ENCODE measurements at regions not wholly inside any gene's neighbourhood (a gene's known extent, or its start where the extent isn't known, plus 50 kb on each side); places are given as distances from the start of the nearest gene placed in this dataset.

DNA sequence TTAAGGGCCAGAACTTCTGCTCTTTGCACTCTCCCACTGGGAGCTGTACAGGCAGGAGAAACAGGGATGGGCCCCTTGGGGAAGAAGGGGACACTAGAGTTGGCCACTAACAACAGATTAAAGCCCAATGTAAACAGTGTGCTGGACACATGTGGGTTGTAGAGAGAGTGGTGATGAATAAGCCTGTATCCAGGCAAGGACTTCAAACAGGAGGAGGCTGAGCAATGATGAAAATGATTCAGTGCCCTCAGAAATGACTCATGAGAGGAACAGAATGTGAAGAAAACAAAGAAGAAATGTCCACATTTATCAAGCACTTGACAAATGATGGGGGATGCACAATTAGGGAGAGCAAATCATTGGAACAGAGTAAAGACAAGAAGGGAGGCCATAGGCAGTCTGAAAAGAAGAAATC lies 242.3 kb downstream of the TBX18 start (continued):
- TF ChIP-seq, protein P1, sequence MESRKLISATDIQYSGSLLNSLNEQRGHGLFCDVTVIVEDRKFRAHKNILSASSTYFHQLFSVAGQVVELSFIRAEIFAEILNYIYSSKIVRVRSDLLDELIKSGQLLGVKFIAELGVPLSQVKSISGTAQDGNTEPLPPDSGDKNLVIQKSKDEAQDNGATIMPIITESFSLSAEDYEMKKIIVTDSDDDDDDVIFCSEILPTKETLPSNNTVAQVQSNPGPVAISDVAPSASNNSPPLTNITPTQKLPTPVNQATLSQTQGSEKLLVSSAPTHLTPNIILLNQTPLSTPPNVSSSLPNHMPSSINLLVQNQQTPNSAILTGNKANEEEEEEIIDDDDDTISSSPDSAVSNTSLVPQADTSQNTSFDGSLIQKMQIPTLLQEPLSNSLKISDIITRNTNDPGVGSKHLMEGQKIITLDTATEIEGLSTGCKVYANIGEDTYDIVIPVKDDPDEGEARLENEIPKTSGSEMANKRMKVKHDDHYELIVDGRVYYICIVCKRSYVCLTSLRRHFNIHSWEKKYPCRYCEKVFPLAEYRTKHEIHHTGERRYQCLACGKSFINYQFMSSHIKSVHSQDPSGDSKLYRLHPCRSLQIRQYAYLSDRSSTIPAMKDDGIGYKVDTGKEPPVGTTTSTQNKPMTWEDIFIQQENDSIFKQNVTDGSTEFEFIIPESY (IDR thresholded peaks at IDR 0.05) = no peak
- no peak for TF ChIP-seq YY1 (IDR thresholded peaks at IDR 0.05)
- TF ChIP-seq, protein P2, sequence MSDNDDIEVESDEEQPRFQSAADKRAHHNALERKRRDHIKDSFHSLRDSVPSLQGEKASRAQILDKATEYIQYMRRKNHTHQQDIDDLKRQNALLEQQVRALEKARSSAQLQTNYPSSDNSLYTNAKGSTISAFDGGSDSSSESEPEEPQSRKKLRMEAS (IDR thresholded peaks at IDR 0.05) = no peak

DNA sequence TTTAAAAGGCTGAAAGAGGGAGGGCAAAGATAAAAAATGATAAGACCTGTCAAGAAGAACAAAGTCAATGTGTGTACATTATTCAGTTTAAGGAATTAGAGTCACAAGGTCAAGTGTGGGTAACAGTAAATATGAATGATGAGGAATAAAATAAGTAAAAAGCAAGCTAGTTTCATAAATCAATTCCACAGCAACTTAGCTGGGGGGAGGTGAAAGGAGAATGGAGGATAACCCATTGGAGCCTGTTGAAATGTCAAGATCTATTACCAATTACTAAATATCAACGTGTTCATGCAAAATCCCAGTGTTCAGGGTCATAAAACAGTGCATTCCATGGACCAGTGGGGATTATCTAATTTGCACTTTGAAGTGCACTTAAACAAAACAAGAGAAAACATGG lies 242.9 kb downstream of the TBX18 start:
- no peaks in the 10 kb centered on the region for H3K9me3 ChIP-seq (ENCODE audit: control insufficient read depth in 4 of 4, low read length in 3 of 4)
- WGBS = 42% methylated on average over 1 of the region's 1 CpG
- H3K27me3 ChIP-seq (ENCODE audit: control insufficient read depth in 4 of 4, insufficient read depth in 4 of 4, low read length in 3 of 4) = no peaks in the 10 kb centered on the region
- DNase-seq (ENCODE audit: low spot score) = no peak
- no peaks in the 10 kb centered on the region for H3K36me3 ChIP-seq (ENCODE audit: control insufficient read depth in 4 of 4, insufficient read depth in 3 of 4, low read depth in 1 of 4, low read length in 3 of 4)
- H3K27ac ChIP-seq (ENCODE audit: low read depth in 1 of 2, low read length in 2 of 2) = no peak overlapping the region
- H3K9ac ChIP-seq (ENCODE audit: low read depth in 1 of 2, low read length in 2 of 2) = no peak overlapping the region
- no peaks in the 10 kb centered on the region for H3K4me1 ChIP-seq (ENCODE audit: control insufficient read depth in 4 of 4, insufficient read depth in 4 of 4, low read length in 3 of 4)
- no peak overlapping the region for H3K4me3 ChIP-seq (ENCODE audit: low read depth in 1 of 3, low read length in 3 of 3)
- TF ChIP-seq CTCF (IDR thresholded peaks at IDR 0.05; ENCODE audit: low read depth, low read length, missing input control) (no peak), NR2F2 (IDR thresholded peaks at IDR 0.05) (no peak), JUND (IDR thresholded peaks at IDR 0.05) (no peak), SP1 (IDR thresholded peaks at IDR 0.05) (no peak), FOXA2 (IDR thresholded peaks at IDR 0.05) (no peak), ATF3 (IDR thresholded peaks at IDR 0.05) (no peak), EGR1 (IDR thresholded peaks at IDR 0.05; ENCODE audit: low read depth in 2 of 2) (no peak), TAF1 (conservative IDR thresholded peaks at IDR 0.05) (no peak), YY1 (IDR thresholded peaks at IDR 0.05) (no peak), RXRA (IDR thresholded peaks at IDR 0.05) (no peak)

DNA sequence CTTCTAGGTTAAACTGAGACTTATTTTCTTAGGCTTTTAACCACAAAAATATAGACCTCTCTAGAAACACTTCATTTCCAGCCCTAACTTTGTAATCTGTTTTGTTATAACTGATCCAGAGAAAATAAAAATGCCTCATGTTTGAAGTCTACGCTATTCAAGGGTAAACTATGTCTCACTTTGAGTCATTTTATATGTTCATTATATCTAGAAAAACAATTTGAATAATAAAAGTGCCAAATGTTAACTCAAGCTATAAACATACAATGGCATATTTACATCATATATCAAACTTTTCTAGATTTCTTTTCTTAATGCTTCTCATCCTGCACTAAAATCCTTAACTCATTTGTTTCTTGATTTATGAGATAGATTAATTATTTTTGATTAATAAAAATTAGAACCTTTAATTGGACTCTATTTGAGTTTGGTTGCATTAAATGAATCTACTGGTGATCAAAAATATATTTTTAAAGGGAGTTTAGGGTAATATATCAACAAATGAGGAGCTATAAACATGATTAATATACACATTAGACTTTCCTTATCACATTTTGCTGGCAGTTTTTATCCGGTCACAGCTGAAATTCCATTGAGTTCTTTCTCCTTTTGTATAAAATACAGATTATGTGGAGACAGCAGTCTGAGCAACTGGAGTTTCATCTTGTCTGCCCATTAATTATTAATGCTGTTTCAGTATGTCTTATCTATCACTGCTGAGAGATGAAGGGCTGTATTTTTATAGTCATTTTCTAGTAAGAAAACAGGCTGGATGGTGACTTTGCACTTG lies 246.5 kb downstream of the TBX18 start:
- Histone ChIP-seq H3K9me3 (ENCODE audit: control insufficient read depth in 4 of 4, low read length in 3 of 4) (no peaks in the 10 kb centered on the region), H3K9ac (ENCODE audit: low read depth in 1 of 2, low read length in 2 of 2) (no peak overlapping the region), H3K4me1 (ENCODE audit: control insufficient read depth in 4 of 4, insufficient read depth in 4 of 4, low read length in 3 of 4) (no peaks in the 10 kb centered on the region), H3K27ac (ENCODE audit: low read depth in 1 of 2, low read length in 2 of 2) (no peak overlapping the region), H3K4me3 (ENCODE audit: low read depth in 1 of 3, low read length in 3 of 3) (no peak overlapping the region), H3K36me3 (ENCODE audit: control insufficient read depth in 4 of 4, insufficient read depth in 3 of 4, low read depth in 1 of 4, low read length in 3 of 4) (no peaks in the 10 kb centered on the region), H3K27me3 (ENCODE audit: control insufficient read depth in 4 of 4, insufficient read depth in 4 of 4, low read length in 3 of 4) (no peaks in the 10 kb centered on the region)
- WGBS = 76% methylated on average over 2 of the region's 2 CpGs
- DNase-seq (ENCODE audit: low spot score) = no peak
- no peak for TF ChIP-seq HNF4G (IDR thresholded peaks at IDR 0.05)
- no peak for TF ChIP-seq SP1 (IDR thresholded peaks at IDR 0.05)
- TF ChIP-seq GABPA (IDR thresholded peaks at IDR 0.05 in 1 of 2, conservative IDR thresholded peaks at IDR 0.05 in 1 of 2) = no peak
- no peak for TF ChIP-seq FOXA1 (IDR thresholded peaks at IDR 0.05)
- no peak for TF ChIP-seq RXRA (IDR thresholded peaks at IDR 0.05)
- TF ChIP-seq HNF4A (conservative IDR thresholded peaks at IDR 0.05) = no peak
- TF ChIP-seq ATF3 (IDR thresholded peaks at IDR 0.05) = no peak
- TF ChIP-seq, protein P3, sequence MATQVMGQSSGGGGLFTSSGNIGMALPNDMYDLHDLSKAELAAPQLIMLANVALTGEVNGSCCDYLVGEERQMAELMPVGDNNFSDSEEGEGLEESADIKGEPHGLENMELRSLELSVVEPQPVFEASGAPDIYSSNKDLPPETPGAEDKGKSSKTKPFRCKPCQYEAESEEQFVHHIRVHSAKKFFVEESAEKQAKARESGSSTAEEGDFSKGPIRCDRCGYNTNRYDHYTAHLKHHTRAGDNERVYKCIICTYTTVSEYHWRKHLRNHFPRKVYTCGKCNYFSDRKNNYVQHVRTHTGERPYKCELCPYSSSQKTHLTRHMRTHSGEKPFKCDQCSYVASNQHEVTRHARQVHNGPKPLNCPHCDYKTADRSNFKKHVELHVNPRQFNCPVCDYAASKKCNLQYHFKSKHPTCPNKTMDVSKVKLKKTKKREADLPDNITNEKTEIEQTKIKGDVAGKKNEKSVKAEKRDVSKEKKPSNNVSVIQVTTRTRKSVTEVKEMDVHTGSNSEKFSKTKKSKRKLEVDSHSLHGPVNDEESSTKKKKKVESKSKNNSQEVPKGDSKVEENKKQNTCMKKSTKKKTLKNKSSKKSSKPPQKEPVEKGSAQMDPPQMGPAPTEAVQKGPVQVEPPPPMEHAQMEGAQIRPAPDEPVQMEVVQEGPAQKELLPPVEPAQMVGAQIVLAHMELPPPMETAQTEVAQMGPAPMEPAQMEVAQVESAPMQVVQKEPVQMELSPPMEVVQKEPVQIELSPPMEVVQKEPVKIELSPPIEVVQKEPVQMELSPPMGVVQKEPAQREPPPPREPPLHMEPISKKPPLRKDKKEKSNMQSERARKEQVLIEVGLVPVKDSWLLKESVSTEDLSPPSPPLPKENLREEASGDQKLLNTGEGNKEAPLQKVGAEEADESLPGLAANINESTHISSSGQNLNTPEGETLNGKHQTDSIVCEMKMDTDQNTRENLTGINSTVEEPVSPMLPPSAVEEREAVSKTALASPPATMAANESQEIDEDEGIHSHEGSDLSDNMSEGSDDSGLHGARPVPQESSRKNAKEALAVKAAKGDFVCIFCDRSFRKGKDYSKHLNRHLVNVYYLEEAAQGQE (IDR thresholded peaks at IDR 0.05) = no peak
- no peak for TF ChIP-seq YY1 (IDR thresholded peaks at IDR 0.05)
- TF ChIP-seq, protein P1 (IDR thresholded peaks at IDR 0.05) = no peak
- TF ChIP-seq EGR1 (IDR thresholded peaks at IDR 0.05; ENCODE audit: low read depth in 2 of 2) = no peak
- no peak for TF ChIP-seq FOXA2 (IDR thresholded peaks at IDR 0.05)
- TF ChIP-seq, protein P2 (IDR thresholded peaks at IDR 0.05) = no peak
- TF ChIP-seq NR2F2 (IDR thresholded peaks at IDR 0.05) = no peak
- TF ChIP-seq TAF1 (conservative IDR thresholded peaks at IDR 0.05) = no peak

All from liver (tissue), 8 donors.